GM12864 (cell line): ENCODE measurements at regions not wholly inside any gene's neighbourhood (a gene's known extent, or its start where the extent isn't known, plus 50 kb on each side); places are given as distances from the start of the nearest gene placed in this dataset.

Source experiments
- DNase-seq: peaks from one replicate; pipeline ENCODE4 v3.0.0-alpha.2; 2011; ENCODE audit warnings: low read depth
- H3K4me3 ChIP-seq: 2 replicates; pipeline ENCODE4 v1.5.1; 2011; ENCODE audit warnings: mild to moderate bottlenecking, low read depth, low read length, control low read depth
- TF ChIP-seq, protein P1 (sequence below): IDR thresholded peaks from 2 replicates; pipeline ENCODE4 v1.5.1; 2011; ENCODE audit warnings: low read depth, mild to moderate bottlenecking, moderate library complexity, low read length, control low read depth, inconsistent platforms; ENCODE audit errors: missing control alignments

DNA sequence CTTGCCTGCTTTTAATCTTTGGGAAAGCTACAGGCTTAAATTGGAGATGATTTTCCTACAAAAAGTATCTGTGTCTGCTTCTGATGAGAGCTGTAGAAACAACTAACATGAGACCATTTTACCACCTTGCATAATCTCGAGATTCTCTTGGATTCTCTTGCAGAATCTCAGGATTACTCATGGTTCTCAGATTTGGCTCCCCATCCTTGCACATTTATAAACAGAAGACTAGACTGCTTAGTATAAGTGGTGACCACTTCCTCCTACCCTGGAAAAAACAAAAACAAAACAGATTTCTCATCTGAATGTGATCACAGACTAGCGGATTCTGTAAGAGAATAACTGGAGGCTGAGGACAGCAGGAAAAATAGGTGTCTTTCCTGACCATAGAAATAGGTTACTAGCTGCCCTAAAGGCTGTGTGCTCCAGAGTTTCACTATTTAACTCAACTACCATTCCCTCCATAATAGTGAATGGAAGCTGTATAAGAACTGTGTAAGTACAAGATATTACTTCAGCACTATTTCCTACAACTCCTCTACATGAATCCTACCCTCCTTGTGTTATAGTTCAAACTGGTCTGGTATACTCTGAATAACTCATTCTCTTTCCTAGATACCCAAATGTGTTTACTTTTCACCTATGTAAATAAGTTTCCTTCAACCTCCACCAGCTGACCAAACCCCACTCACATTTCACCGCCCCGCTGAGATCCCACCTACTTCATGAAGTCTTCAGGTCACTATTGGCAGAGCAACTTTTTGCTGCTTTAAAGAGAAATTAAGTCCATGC, 122.2 kb upstream of the C2CD4B start:
- H3K4me3 ChIP-seq: no peak overlapping the region
- DNase-seq: no peak
- TF ChIP-seq, protein P1, sequence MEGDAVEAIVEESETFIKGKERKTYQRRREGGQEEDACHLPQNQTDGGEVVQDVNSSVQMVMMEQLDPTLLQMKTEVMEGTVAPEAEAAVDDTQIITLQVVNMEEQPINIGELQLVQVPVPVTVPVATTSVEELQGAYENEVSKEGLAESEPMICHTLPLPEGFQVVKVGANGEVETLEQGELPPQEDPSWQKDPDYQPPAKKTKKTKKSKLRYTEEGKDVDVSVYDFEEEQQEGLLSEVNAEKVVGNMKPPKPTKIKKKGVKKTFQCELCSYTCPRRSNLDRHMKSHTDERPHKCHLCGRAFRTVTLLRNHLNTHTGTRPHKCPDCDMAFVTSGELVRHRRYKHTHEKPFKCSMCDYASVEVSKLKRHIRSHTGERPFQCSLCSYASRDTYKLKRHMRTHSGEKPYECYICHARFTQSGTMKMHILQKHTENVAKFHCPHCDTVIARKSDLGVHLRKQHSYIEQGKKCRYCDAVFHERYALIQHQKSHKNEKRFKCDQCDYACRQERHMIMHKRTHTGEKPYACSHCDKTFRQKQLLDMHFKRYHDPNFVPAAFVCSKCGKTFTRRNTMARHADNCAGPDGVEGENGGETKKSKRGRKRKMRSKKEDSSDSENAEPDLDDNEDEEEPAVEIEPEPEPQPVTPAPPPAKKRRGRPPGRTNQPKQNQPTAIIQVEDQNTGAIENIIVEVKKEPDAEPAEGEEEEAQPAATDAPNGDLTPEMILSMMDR: no peak

DNA sequence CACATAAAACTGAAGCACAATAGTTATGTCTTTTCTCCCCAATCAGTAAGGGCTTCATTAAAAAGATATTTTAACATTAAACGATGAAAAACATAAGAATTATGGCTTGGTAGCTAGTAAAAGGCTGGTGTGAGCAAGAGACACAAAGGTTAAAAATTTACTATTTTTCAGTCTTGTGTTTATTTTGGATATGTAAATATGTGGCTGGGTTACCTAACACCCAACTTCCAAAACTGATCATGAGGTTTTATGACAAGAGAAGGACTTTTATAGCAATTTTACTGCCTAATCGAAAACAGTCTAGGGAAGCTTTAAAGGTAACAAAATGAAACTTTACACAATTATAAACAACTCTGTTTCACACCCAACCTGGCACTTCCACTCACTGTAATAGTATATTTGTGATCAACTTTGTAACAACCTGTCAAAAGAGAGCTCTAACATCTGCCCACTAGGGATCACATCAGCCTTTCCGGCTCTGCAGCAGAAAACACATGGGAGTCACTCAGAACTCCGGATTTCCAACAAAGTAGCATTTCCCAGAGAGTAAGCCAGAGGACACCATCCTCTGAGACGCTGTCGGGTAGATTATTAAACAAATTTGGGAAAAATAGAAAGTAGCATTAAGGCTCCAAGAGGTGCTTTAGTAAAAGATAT, 123.4 kb upstream of the C2CD4B start:
- no peak for DNase-seq
- no peak overlapping the region for H3K4me3 ChIP-seq
- TF ChIP-seq, protein P1: no peak

DNA sequence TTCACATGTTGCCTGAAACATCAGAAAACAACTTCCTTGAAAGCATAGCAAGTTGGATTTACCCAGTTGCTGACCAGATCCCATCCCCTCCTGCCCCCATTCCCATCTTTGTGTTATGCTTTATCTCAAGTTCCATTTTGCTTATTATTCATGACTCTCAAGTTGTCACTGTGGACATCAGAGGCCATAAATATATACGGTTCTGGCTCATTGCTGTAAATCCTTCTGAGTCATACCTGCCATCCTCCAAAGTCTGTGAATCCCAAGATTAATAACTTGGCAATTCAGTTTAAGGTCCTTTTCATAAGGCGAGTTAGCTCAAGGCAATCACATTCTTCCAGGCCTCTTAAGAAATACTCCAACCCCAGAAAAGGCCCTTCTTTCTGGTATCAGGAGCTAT, 126.2 kb upstream of the C2CD4B start:
- no peak overlapping the region for H3K4me3 ChIP-seq
- no peak for DNase-seq
- TF ChIP-seq, protein P1: no peak

DNA sequence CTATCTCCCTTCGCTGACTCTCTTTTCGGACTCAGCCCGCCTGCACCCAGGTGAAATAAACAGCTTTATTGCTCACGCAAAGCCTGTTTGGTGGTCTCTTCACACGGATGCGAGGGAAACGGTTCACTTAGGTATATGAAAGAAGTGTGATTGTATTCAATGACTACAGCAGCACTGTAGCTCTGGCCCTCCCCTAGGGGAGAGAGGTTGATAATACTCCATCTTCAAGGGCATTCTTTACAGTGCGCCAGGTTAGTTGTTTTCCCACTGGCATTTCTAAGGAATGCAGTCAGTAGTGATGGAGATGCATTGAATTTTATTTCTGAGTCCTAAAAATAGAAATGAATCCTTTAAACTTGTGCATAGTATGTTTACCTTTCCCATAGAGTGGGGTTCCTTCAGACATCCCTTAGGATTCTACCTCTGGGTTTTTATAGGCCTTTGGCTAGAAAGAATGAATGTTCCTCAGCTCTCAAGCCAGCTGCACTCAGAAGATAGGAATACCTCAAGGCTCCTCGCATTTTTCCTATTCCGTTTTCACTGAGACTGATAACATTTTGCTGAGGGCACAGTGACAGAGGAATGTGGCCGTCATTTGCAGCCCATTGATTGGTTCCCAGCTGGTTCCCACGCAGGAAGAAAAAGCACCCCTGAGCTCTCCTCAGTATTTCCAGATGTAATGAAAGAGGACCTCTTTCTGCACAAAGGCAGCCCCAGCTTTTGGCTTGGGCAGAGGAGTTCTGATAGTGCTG, 131.8 kb upstream of the C2CD4B start:
- TF ChIP-seq, protein P1: no peak
- H3K4me3 ChIP-seq: no peak overlapping the region
- DNase-seq: no peak

DNA sequence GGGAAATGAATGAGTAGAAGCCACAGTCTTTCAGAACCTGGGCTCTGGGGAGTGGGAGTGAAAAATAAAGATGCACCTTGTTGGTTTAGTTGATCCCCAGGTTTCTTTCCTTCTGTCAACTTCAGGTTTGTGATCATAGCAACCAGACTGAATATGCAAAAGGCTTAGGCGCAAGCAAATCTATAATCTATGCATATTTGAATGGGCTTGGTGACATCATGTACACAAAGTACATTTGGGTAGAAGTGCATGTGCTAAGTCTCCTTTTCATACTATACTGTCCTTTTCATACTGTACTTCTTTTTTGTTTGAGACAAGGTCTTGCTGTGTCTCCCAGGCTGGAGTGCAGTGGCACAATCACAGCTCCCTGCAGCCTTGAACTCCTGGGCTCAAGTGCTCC, 132.4 kb upstream of the C2CD4B start:
- TF ChIP-seq, protein P1: no peak
- no peak for DNase-seq
- H3K4me3 ChIP-seq: no peak overlapping the region

DNA sequence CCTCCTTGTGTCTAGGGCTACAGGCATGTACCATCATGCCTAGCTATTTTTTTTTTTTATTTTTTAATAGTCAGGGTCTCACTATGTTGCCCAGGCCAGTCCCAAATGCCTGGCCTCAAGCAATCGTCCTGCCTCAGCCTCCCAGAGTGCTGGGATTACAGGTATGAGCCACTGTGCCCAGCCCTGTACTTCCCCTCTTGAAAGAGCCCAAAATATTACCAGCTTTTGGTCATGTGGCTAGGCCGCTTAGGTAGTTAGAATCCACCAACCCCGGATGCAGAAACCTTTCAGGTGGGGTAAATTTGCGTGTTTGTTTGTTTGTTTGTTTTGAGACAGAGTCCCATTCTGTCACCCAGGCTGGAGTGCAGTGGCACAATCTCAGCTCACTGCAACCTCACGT, 132.8 kb upstream of the C2CD4B start:
- no peak overlapping the region for H3K4me3 ChIP-seq
- DNase-seq: no peak
- TF ChIP-seq, protein P1: no peak
